Mucosa of descending colon (tissue), 3 donors: ENCODE measurements at regions not wholly inside any gene's neighbourhood (a gene's known extent, or its start where the extent isn't known, plus 50 kb on each side); places are given as distances from the start of the nearest gene placed in this dataset.

Experiments used
- ATAC-seq: fragments of 200-7000 bp; cut with Tn5 transposase; one replicate; pipeline ENCODE4 v1.9.1; 2020; ENCODE audit warnings: mild to moderate bottlenecking, moderate library complexity
- DNase-seq, 3 donors: peaks; one replicate each; pipeline ENCODE4 v3.0.0-alpha.2; 2020
- H3K36me3 ChIP-seq: fragments of 200-600 bp; one replicate; pipeline ENCODE4 v1.8.0; 2021; ENCODE audit warnings: low read depth, mild to moderate bottlenecking
- H3K4me1 ChIP-seq: fragments of 200-600 bp; one replicate; pipeline ENCODE4 v1.8.0; 2021; ENCODE audit warnings: low read depth, mild to moderate bottlenecking
- H3K4me3 ChIP-seq: fragments of 200-600 bp; one replicate; pipeline ENCODE4 v1.8.0; 2021; ENCODE audit warnings: mild to moderate bottlenecking
- H3K9me3 ChIP-seq: fragments of 200-600 bp; one replicate; pipeline ENCODE4 v1.8.0; 2021; ENCODE audit warnings: mild to moderate bottlenecking
- intact Hi-C, 2 donors: fragments of 100-400 bp; cut with DNase I in 1 of 2; cut with micrococcal nuclease in 1 of 2; formaldehyde crosslinking; loops; one replicate each; pipeline versions ENCODE4 v1.11.0 to v1.11.1; 2022; cut with DNase I, micrococcal nuclease
- TF ChIP-seq, protein P1 (sequence below): fragments of 200-600 bp; IDR thresholded peaks from one replicate; pipeline ENCODE4 v1.8.0; 2022; ENCODE audit warnings: antibody characterized with exemption, mild to moderate bottlenecking
- donor health status: DM: no; HTN: no; CAD: no; lungs with moderate emphysema.
- donor health status: DM: no; HTN: no; CAD: no.
- donor health status: DM: no; HTN: yes; CAD: no.

DNA sequence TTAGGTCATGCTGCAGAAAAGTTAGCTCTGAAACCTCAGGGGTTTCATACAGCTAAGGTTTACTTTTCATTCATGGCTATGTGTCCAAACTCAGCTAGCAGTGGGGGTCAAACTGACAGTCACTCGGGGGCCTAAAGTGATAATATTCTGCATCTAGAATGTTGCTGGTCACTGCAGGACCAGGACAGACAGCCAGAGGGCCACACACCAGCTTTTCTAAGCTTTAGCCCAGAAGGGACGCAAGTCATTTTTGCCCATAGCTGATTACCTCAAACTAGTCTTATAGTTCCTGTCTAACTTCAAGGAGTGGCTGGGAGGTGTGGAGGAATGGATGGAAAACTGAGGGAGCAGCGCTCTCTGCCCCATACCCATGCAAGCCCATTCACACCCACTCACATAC, 163.0 kb upstream of the NLRP1 start:
- H3K36me3 ChIP-seq, result no peaks in the 10 kb centered on the region
- intact Hi-C loops, result no loop called here
- TF ChIP-seq, protein P1, sequence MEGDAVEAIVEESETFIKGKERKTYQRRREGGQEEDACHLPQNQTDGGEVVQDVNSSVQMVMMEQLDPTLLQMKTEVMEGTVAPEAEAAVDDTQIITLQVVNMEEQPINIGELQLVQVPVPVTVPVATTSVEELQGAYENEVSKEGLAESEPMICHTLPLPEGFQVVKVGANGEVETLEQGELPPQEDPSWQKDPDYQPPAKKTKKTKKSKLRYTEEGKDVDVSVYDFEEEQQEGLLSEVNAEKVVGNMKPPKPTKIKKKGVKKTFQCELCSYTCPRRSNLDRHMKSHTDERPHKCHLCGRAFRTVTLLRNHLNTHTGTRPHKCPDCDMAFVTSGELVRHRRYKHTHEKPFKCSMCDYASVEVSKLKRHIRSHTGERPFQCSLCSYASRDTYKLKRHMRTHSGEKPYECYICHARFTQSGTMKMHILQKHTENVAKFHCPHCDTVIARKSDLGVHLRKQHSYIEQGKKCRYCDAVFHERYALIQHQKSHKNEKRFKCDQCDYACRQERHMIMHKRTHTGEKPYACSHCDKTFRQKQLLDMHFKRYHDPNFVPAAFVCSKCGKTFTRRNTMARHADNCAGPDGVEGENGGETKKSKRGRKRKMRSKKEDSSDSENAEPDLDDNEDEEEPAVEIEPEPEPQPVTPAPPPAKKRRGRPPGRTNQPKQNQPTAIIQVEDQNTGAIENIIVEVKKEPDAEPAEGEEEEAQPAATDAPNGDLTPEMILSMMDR, result no peak
- DNase-seq, result no peak
- no peak overlapping the region for H3K4me3 ChIP-seq
- H3K4me1 ChIP-seq, result no peaks in the 10 kb centered on the region
- ATAC-seq, result no peak
- no peaks in the 10 kb centered on the region for H3K9me3 ChIP-seq

DNA sequence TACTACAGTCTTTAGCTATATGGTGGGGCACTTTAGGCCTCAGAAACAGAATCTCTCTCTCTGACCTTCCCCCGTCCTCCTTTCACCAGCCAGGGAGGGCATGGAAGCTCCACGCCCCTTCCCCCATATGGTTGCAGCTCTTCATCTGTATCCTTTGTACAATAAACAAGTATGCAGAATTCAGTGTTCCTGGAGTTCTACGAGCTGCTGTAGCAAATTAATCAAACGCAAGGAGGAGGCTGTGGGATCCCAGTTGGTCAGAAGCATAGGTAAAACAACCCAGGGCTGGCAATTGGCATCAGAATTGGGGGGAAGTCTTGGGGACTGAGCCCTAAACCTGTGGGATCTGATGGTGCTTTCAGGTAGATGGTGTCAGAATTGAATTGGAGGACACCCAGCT, 163.7 kb upstream of the NLRP1 start:
- ATAC-seq (no peak), DNase-seq (no peak)
- Histone ChIP-seq H3K4me3 (no peak overlapping the region), H3K9me3 (no peaks in the 10 kb centered on the region), H3K4me1 (no peaks in the 10 kb centered on the region), H3K36me3 (no peaks in the 10 kb centered on the region)
- TF ChIP-seq, protein P1, result no peak
- intact Hi-C loops, result no loop called here

DNA sequence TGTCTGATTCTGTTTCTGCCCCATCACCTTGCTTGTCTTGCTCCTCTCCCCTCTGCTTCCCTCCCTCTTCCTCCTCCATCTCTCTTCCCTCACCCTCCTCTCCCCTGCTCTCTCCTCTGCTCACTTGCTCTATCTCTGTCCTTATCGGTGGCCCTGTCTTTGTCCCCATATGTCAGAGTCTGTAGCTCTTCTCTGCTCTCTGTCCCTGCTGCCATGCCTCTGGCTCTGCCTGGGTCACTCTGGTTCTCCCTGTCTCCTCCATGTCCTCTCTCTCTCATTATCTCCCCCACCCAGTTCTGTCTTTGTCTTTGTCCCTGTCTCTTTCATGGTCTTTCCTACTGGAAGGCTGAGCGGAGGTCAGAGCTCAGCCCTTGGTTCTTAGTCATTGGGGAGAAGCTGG, 169.1 kb upstream of the NLRP1 start:
- Histone ChIP-seq H3K4me3 (no peak overlapping the region), H3K9me3 (no peaks in the 10 kb centered on the region), H3K36me3 (no peaks in the 10 kb centered on the region), H3K4me1 (no peaks in the 10 kb centered on the region)
- DNase-seq (no peak), ATAC-seq (no peak)
- intact Hi-C loops, result no loop called here
- TF ChIP-seq, protein P1, result no peak

DNA sequence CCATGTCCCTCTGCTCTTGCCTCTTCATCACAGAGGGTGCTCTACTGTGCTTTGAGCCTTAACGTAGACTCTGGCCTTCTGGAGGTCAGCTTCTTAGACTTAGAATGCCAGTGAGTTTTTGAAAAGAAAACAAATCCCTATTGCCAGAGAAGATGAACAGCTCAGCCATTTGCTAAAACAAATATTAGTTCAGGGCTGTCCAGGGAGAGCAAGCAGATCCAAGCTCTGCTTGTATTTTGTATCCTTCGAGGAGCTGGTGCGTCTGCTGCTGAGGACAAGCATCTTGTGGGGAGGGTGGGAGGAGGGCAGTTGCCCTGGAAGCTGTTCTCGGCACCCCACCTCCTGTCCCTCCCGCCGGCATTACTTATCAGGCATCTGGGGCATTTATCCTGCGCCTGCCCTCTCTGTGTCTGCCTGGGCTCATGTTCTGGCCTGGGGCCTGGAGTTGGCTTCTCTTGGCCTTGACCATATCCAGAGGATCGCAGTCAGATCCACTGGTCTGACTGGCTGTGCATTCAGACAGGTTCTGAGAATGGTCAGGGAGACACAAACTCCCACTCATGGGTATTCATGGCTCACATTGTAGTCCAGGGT, 173.1 kb upstream of the NLRP1 start:
- no peaks in the 10 kb centered on the region for H3K4me1 ChIP-seq
- no peak for DNase-seq
- no peak overlapping the region for H3K4me3 ChIP-seq
- no peaks in the 10 kb centered on the region for H3K9me3 ChIP-seq
- H3K36me3 ChIP-seq, result peaks cover 3% of the 10 kb centered on the region
- no peak for ATAC-seq
- intact Hi-C loops, result no loop called here
- TF ChIP-seq, protein P1, result no peak

DNA sequence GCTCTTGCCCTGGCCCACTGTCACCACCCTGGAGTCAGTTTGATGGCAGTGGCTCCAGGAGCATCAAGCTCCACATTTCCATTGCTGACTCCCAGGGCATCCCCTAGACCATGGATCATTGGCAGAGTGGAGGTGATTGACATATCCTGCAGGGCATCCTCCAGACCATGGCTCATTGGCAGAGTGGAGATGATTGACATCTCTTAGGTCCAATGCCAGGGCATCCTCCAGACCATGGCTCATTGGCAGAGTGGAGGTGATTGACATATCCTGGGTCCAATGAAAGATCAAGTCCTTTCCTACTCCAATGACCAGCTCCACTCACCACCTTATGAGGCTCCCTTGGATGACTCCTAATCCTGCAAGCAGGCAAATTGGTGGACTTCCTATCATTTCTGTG, 174.3 kb upstream of the NLRP1 start:
- Histone ChIP-seq H3K9me3 (no peaks in the 10 kb centered on the region), H3K36me3 (peaks cover 3% of the 10 kb centered on the region), H3K4me3 (no peak overlapping the region), H3K4me1 (no peaks in the 10 kb centered on the region)
- DNase-seq (peak in 1 of 3 donors; percentile 2), ATAC-seq (peak; percentile 38)
- TF ChIP-seq, protein P1, result no peak
- intact Hi-C loops, result no loop called here

DNA sequence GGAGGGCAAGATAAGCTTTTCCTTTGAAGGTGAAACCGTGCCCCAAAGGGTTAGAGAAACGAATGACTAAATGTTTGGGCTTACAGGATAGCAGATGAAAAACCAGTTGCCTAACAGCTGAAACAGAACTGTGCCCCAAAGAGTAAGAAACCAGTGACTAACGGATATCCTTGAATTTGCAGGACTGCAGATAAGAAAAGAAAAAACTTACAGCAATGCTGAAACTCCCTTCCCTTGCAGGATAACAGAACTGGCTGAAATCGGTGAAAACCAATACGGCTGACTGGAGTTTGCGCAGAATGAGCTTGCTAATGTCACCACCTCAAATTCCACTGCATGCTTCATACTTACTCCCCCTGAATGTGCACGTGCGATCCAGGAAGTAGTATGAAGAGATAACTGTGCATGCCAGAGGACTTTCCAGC, 175.2 kb upstream of the NLRP1 start:
- intact Hi-C loops, result no loop called here
- H3K4me3 ChIP-seq, result no peak overlapping the region
- no peaks in the 10 kb centered on the region for H3K4me1 ChIP-seq
- no peak for ATAC-seq
- H3K36me3 ChIP-seq, result peaks cover 3% of the 10 kb centered on the region
- TF ChIP-seq, protein P1, result no peak
- H3K9me3 ChIP-seq, result no peaks in the 10 kb centered on the region
- DNase-seq, result no peak
